GM12878 (cell line): ENCODE measurements at regions not wholly inside any gene's neighbourhood (a gene's known extent, or its start where the extent isn't known, plus 50 kb on each side); places are given as distances from the start of the nearest gene placed in this dataset.

Source experiments
- BCL11A ChIP-seq: IDR thresholded peaks from 2 replicates; pipeline ENCODE4 v1.6.1; 2011; ENCODE audit warnings: low read depth, low read length
- CEBPB ChIP-seq, 2 experiments: fragments of 150-350 bp in 1 of 2; IDR thresholded peaks; 2 replicates each; pipeline ENCODE4 v1.6.1; 2012 to 2014; ENCODE audit warnings: low read depth in 2 of 2, low read length in 2 of 2, borderline replicate concordance in 1 of 2, inconsistent platforms in 1 of 2
- GABPA ChIP-seq: IDR thresholded peaks from 2 replicates; pipeline ENCODE4 v1.6.1; 2014; ENCODE audit warnings: antibody characterized with exemption, low read depth, mild to moderate bottlenecking, inconsistent platforms
- JUND ChIP-seq: IDR thresholded peaks from 2 replicates; pipeline ENCODE4 v1.6.1; 2012; ENCODE audit warnings: low read depth, mild to moderate bottlenecking, low read length, improper control_type of control experiment, moderate library complexity
- TF ChIP-seq, protein P1 (sequence below): IDR thresholded peaks from 2 replicates; pipeline ENCODE4 v1.6.1; 2012; ENCODE audit warnings: low read length, inconsistent platforms
- TF ChIP-seq, protein P2 (sequence below): IDR thresholded peaks from 2 replicates; pipeline ENCODE4 v1.6.1; 2011; ENCODE audit warnings: low read depth, low read length, improper control_type of control experiment, borderline replicate concordance
- TF ChIP-seq, protein P3 (sequence below), 3 experiments: IDR thresholded peaks in 2 of 3; conservative IDR thresholded peaks in 1 of 3; 2 replicates each; pipeline ENCODE4 v1.5.1; 2011; ENCODE audit warnings: low read depth in 3 of 3, low read length in 3 of 3, mild to moderate bottlenecking in 3 of 3, control low read depth in 2 of 3, moderate library complexity in 2 of 3, inconsistent platforms in 1 of 3, mixed read lengths in 1 of 3; ENCODE audit not compliant: control insufficient read depth in 2 of 3, insufficient read depth in 1 of 3; ENCODE audit errors: extremely low read depth in 1 of 3
- TF ChIP-seq, protein P4 (sequence below): IDR thresholded peaks from 2 replicates; pipeline ENCODE4 v1.6.1; 2011; ENCODE audit warnings: borderline replicate concordance, low read depth, mild to moderate bottlenecking, moderate library complexity, mixed read lengths, low read length; ENCODE audit not compliant: insufficient read depth; ENCODE audit errors: extremely low read length

DNA sequence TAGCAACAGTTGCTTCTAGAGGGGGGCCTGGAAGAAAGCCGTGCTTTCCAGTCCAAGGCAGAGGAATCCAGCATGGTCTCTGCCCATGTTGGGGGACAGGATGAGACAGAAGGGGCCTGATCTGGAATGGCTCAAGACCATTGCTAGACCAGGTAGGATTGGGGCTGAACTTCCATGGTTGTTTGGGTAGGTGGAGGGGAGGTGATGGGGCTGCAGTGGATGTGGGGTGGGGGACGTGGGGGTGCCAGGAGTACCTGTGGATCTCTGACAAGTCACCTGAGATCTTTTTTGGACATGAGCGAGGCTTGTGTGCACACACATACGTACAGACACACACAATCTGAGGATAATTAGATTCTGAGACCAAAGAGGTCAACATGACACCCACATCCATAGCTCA, 228.7 kb upstream of the SKOR2 start:
- no peak for TF ChIP-seq CEBPB (IDR thresholded peaks at IDR 0.05; ENCODE audit: borderline replicate concordance in 1 of 2, low read depth in 2 of 2, low read length in 2 of 2)
- TF ChIP-seq, protein P1, sequence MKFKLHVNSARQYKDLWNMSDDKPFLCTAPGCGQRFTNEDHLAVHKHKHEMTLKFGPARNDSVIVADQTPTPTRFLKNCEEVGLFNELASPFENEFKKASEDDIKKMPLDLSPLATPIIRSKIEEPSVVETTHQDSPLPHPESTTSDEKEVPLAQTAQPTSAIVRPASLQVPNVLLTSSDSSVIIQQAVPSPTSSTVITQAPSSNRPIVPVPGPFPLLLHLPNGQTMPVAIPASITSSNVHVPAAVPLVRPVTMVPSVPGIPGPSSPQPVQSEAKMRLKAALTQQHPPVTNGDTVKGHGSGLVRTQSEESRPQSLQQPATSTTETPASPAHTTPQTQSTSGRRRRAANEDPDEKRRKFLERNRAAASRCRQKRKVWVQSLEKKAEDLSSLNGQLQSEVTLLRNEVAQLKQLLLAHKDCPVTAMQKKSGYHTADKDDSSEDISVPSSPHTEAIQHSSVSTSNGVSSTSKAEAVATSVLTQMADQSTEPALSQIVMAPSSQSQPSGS, result no peak
- no peak for TF ChIP-seq BCL11A
- TF ChIP-seq, protein P2, sequence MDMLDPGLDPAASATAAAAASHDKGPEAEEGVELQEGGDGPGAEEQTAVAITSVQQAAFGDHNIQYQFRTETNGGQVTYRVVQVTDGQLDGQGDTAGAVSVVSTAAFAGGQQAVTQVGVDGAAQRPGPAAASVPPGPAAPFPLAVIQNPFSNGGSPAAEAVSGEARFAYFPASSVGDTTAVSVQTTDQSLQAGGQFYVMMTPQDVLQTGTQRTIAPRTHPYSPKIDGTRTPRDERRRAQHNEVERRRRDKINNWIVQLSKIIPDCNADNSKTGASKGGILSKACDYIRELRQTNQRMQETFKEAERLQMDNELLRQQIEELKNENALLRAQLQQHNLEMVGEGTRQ, result no peak
- TF ChIP-seq GABPA, result no peak
- no peak for TF ChIP-seq JUND
- TF ChIP-seq, protein P3, sequence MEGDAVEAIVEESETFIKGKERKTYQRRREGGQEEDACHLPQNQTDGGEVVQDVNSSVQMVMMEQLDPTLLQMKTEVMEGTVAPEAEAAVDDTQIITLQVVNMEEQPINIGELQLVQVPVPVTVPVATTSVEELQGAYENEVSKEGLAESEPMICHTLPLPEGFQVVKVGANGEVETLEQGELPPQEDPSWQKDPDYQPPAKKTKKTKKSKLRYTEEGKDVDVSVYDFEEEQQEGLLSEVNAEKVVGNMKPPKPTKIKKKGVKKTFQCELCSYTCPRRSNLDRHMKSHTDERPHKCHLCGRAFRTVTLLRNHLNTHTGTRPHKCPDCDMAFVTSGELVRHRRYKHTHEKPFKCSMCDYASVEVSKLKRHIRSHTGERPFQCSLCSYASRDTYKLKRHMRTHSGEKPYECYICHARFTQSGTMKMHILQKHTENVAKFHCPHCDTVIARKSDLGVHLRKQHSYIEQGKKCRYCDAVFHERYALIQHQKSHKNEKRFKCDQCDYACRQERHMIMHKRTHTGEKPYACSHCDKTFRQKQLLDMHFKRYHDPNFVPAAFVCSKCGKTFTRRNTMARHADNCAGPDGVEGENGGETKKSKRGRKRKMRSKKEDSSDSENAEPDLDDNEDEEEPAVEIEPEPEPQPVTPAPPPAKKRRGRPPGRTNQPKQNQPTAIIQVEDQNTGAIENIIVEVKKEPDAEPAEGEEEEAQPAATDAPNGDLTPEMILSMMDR (IDR thresholded peaks at IDR 0.05 in 2 of 3, conservative IDR thresholded peaks at IDR 0.05 in 1 of 3; ENCODE audit: control insufficient read depth in 2 of 3, extremely low read depth in 1 of 3, insufficient read depth in 1 of 3, low read depth in 3 of 3, low read length in 3 of 3), result no peak
- TF ChIP-seq, protein P4, sequence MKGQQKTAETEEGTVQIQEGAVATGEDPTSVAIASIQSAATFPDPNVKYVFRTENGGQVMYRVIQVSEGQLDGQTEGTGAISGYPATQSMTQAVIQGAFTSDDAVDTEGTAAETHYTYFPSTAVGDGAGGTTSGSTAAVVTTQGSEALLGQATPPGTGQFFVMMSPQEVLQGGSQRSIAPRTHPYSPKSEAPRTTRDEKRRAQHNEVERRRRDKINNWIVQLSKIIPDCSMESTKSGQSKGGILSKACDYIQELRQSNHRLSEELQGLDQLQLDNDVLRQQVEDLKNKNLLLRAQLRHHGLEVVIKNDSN, result no peak
